HEK293 (cell line): ENCODE measurements at regions not wholly inside any gene's neighbourhood (a gene's known extent, or its start where the extent isn't known, plus 50 kb on each side); places are given as distances from the start of the nearest gene placed in this dataset.

Experiments used
- CTCF ChIP-seq: fragments of 450-650 bp; formaldehyde crosslinking; IDR thresholded peaks from 2 replicates; pipeline ENCODE4 v1.5.1; 2016; ENCODE audit warnings: missing biosample characterization, missing genetic modification characterization
- PATZ1 ChIP-seq: fragments of 450-650 bp; formaldehyde crosslinking; IDR thresholded peaks from 2 replicates; pipeline ENCODE4 v1.5.1; 2016; ENCODE audit warnings: missing biosample characterization, missing genetic modification characterization
- ZNF561 ChIP-seq: fragments of 450-650 bp; IDR thresholded peaks from 2 replicates; pipeline ENCODE4 v1.5.1; 2018; ENCODE audit warnings: missing biosample characterization, missing genetic modification characterization, borderline replicate concordance

GRCh38 chr12:114579389-114579788 lies 104.6 kb downstream of the TBX3 start:
- TF ChIP-seq PATZ1 (tag by site-specific recombination) (no peak), CTCF (tag by site-specific recombination) (no peak), ZNF561 (tag by site-specific recombination) (no peak)
